Mucosa of descending colon (tissue), 3 donors: ENCODE measurements at regions not wholly inside any gene's neighbourhood (a gene's known extent, or its start where the extent isn't known, plus 50 kb on each side); places are given as distances from the start of the nearest gene placed in this dataset.
"Not testable (repeated sequence)": the region's sequence is repeated elsewhere in the genome, so short reads cannot be mapped to it uniquely, and the experiment has no call there.

Experiments used
- ATAC-seq: fragments of 200-7000 bp; cut with Tn5 transposase; one replicate; pipeline ENCODE4 v1.9.1; 2020; ENCODE audit warnings: mild to moderate bottlenecking, moderate library complexity
- DNase-seq, 3 donors: peaks; one replicate each; pipeline ENCODE4 v3.0.0-alpha.2; 2020
- H3K36me3 ChIP-seq: fragments of 200-600 bp; one replicate; pipeline ENCODE4 v1.8.0; 2021; ENCODE audit warnings: low read depth, mild to moderate bottlenecking
- H3K4me1 ChIP-seq: fragments of 200-600 bp; one replicate; pipeline ENCODE4 v1.8.0; 2021; ENCODE audit warnings: low read depth, mild to moderate bottlenecking
- H3K4me3 ChIP-seq: fragments of 200-600 bp; one replicate; pipeline ENCODE4 v1.8.0; 2021; ENCODE audit warnings: mild to moderate bottlenecking
- H3K9me3 ChIP-seq: fragments of 200-600 bp; one replicate; pipeline ENCODE4 v1.8.0; 2021; ENCODE audit warnings: mild to moderate bottlenecking
- intact Hi-C, 2 donors: fragments of 100-400 bp; cut with DNase I in 1 of 2; cut with micrococcal nuclease in 1 of 2; formaldehyde crosslinking; loops; one replicate each; pipeline versions ENCODE4 v1.11.0 to v1.11.1; 2022; cut with DNase I, micrococcal nuclease
- TF ChIP-seq, protein P1 (sequence below): fragments of 200-600 bp; IDR thresholded peaks from one replicate; pipeline ENCODE4 v1.8.0; 2022; ENCODE audit warnings: antibody characterized with exemption, mild to moderate bottlenecking
- donor health status: DM: no; HTN: no; CAD: no; lungs with moderate emphysema.
- donor health status: DM: no; HTN: no; CAD: no.
- donor health status: DM: no; HTN: yes; CAD: no.

GRCh38 chr6:75031102-75031501 is 174.8 kb downstream of the COL12A1 start:
- not testable (repeated sequence) for DNase-seq

DNA sequence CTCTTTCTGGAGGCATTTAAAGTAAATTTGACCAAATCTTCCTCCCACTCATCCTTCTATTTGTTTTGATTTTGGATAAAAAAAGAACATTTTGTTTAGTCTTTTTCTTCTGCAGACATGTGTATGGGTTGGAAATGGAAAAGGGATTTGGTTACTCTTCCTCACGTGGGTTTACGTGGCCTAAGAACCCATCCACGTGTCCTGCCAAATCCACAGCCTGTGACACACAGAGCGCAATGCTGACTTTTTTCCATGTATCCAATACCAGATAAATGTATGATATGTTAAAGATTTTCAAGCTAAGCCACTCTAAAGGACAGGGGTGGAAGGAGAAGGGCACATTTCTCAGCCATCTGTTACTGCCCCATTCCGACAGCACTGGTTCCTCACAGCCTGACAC is 176.5 kb downstream of the COL12A1 start:
- no peak for ATAC-seq
- DNase-seq, result no peak
- intact Hi-C loops, result no loop called here
- Histone ChIP-seq H3K4me3 (no peak overlapping the region), H3K9me3 (no peaks in the 10 kb centered on the region), H3K4me1 (no peaks in the 10 kb centered on the region), H3K36me3 (no peaks in the 10 kb centered on the region)
- TF ChIP-seq, protein P1, sequence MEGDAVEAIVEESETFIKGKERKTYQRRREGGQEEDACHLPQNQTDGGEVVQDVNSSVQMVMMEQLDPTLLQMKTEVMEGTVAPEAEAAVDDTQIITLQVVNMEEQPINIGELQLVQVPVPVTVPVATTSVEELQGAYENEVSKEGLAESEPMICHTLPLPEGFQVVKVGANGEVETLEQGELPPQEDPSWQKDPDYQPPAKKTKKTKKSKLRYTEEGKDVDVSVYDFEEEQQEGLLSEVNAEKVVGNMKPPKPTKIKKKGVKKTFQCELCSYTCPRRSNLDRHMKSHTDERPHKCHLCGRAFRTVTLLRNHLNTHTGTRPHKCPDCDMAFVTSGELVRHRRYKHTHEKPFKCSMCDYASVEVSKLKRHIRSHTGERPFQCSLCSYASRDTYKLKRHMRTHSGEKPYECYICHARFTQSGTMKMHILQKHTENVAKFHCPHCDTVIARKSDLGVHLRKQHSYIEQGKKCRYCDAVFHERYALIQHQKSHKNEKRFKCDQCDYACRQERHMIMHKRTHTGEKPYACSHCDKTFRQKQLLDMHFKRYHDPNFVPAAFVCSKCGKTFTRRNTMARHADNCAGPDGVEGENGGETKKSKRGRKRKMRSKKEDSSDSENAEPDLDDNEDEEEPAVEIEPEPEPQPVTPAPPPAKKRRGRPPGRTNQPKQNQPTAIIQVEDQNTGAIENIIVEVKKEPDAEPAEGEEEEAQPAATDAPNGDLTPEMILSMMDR, result no peak

More at GRCh38 chr6:75031102-75031501, 174.8 kb downstream of the COL12A1 start:
- H3K36me3 ChIP-seq, H3K4me1 ChIP-seq, H3K4me3 ChIP-seq, H3K9me3 ChIP-seq, intact Hi-C loops, ATAC-seq: not testable (repeated sequence)

- DNase-seq (no peak), ATAC-seq (no peak)
- H3K9me3 ChIP-seq, result no peaks in the 10 kb centered on the region
- H3K36me3 ChIP-seq, result no peaks in the 10 kb centered on the region
- H3K4me3 ChIP-seq, result no peak overlapping the region
- intact Hi-C loops, result no loop called here
- TF ChIP-seq, protein P1, result no peak
- no peaks in the 10 kb centered on the region for H3K4me1 ChIP-seq
These were observed 180.5 kb downstream of the COL12A1 start for GRCh38 chr6:75025371-75025770.

DNA sequence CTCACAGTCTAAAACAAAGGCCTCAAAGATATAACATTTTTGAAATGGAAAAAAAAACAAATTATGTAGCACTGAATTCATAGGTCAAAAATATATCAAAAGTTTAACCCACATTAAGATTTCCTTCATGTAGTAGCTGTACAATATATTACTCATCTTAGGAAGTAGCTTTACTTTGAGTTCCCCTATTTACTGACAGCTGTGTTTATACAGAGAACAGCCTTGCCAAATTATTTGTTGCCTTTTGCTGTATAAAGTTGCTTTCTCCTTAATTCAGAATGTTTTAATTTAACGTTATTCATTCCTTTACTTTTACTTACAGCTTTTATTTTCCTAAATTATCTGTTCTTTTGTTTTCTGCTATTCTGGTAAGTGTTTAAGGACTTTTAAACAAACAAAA is 181.0 kb downstream of the COL12A1 start:
- H3K9me3 ChIP-seq, result no peaks in the 10 kb centered on the region
- intact Hi-C loops, result no loop called here
- TF ChIP-seq, protein P1, result no peak
- no peak overlapping the region for H3K4me3 ChIP-seq
- ATAC-seq (no peak), DNase-seq (no peak)
- no peaks in the 10 kb centered on the region for H3K4me1 ChIP-seq
- no peaks in the 10 kb centered on the region for H3K36me3 ChIP-seq

GRCh38 chr6:75023634-75024033 is 182.2 kb downstream of the COL12A1 start:
- ATAC-seq, result no peak
- intact Hi-C loops, result no loop called here

GRCh38 chr6:75020971-75021370 is 184.9 kb downstream of the COL12A1 start:
- Histone ChIP-seq H3K4me1 (no peaks in the 10 kb centered on the region), H3K36me3 (no peaks in the 10 kb centered on the region), H3K9me3 (no peaks in the 10 kb centered on the region), H3K4me3 (no peak overlapping the region)
- DNase-seq, result no peak
- intact Hi-C loops, result no loop called here
- TF ChIP-seq, protein P1, result no peak
- no peak for ATAC-seq

More at GRCh38 chr6:75023634-75024033, 182.2 kb downstream of the COL12A1 start:
- no peak overlapping the region for H3K4me3 ChIP-seq
- no peaks in the 10 kb centered on the region for H3K9me3 ChIP-seq
- DNase-seq, result no peak
- TF ChIP-seq, protein P1, result no peak
- H3K36me3 ChIP-seq, result no peaks in the 10 kb centered on the region
- H3K4me1 ChIP-seq, result no peaks in the 10 kb centered on the region
